NB4 (cell line): ENCODE measurements at regions not wholly inside any gene's neighbourhood (a gene's known extent, or its start where the extent isn't known, plus 50 kb on each side); places are given as distances from the start of the nearest gene placed in this dataset.

Experiments used
- CTCF ChIP-seq: IDR thresholded peaks from one replicate; pipeline ENCODE4 v1.5.1; 2012; ENCODE audit warnings: low read depth, low read length
- MAX ChIP-seq: IDR thresholded peaks from 2 replicates; pipeline ENCODE4 v1.6.1; 2011; ENCODE audit warnings: low read depth, low read length
- MYC ChIP-seq: IDR thresholded peaks from 2 replicates; pipeline ENCODE4 v1.6.1; 2011; ENCODE audit warnings: low read depth, low read length
- POLR2A ChIP-seq: IDR thresholded peaks from 2 replicates; pipeline ENCODE4 v1.6.1; 2011; ENCODE audit warnings: mild to moderate bottlenecking; ENCODE audit not compliant: insufficient read length; ENCODE audit errors: extremely low read depth

DNA sequence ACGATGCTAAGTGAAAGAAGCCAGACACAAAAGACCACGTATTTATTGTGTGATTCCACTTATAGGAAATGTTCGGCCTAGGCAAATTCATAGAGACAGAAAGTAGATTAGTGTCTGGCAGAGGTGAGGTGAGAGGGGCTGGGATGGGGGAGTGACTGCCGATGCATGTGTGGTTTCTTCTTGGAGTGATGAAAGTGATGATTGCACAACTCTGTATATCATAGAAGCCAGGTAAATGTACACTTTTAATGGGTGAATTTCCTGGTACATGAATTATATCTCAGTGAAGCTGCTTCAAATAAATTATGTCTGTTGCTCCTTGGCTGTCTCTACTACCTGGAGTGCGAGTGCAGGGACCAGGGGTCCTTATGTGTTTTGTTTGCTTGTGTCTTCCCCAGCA lies 76.2 kb upstream of the PTCH1 start:
- TF ChIP-seq MAX (no peak), POLR2A (no peak), CTCF (no peak), MYC (no peak)
